HepG2 (cell line): ENCODE measurements at regions not wholly inside any gene's neighbourhood (a gene's known extent, or its start where the extent isn't known, plus 50 kb on each side); places are given as distances from the start of the nearest gene placed in this dataset.

Source experiments
- ATAC-seq: fragments of 200-7000 bp; cut with Tn5 transposase; 3 replicates; pipeline ENCODE4 v1.9.1; 2020; ENCODE audit warnings: mild to moderate bottlenecking, moderate library complexity
- BruUV-seq: library from RNA; stranded (reverse); fragments of 400-500 nt; replicated peaks from 2 replicates; lab custom pipeline; 2021; lab: Mats Ljungman, UMichigan
- CTCF ChIA-PET: fragments of 300-600 bp; formaldehyde crosslinking; extraction: SDS; loops from one replicate; lab custom pipeline; 2021; ENCODE audit warnings: low total read pairs, inconsistent platforms, low intra/inter-chr PET ratio; lab: Yijun Ruan, JAX
- POLR2A ChIA-PET: fragments of 350-600 bp; sonication (Branson Sonifier 250); formaldehyde crosslinking; loops from one replicate; lab custom pipeline; 2020; ENCODE audit warnings: antibody characterized with exemption, inconsistent platforms; lab: Yijun Ruan, JAX
- DNase-seq: peaks from one replicate; pipeline ENCODE4 v3.0.0-alpha.2; 2015; ENCODE audit warnings: low spot score
- FAIRE-seq: peaks from 3 replicates; lab custom pipeline; 2011; peaks lifted over from hg19 to GRCh38; lab: Jason Lieb, UNC
- H2AFZ ChIP-seq: one replicate; pipeline ENCODE4 v1.6.1; 2011; ENCODE audit warnings: low read length, inconsistent platforms
- H3K27ac ChIP-seq: fragments of 300-600 bp; 3 replicates; pipeline ENCODE4 v1.8.0; 2011; ENCODE audit warnings: mixed run types, mild to moderate bottlenecking, mixed read lengths, low read length, inconsistent platforms; ENCODE audit not compliant: insufficient read depth; ENCODE audit errors: extremely low read length
- H3K27me3 ChIP-seq, 2 experiments: fragments of 200-600 bp in 1 of 2; 2 replicates in 1 of 2; 3 replicates in 1 of 2; pipeline versions ENCODE4 v1.6.0 to v1.8.0; 2011; ENCODE audit warnings: low read length in 2 of 2, mild to moderate bottlenecking in 2 of 2, moderate library complexity in 2 of 2, inconsistent platforms in 1 of 2; ENCODE audit not compliant: insufficient read depth in 2 of 2, control insufficient read depth in 1 of 2
- H3K36me3 ChIP-seq, 2 experiments: fragments of 200-600 bp in 1 of 2; replicated peaks in 1 of 2; 2 replicates in 1 of 2; 3 replicates in 1 of 2; pipeline versions ENCODE4 v1.5.1 to v1.8.0; 2011; ENCODE audit warnings: low read length in 2 of 2, inconsistent platforms in 1 of 2; ENCODE audit not compliant: insufficient read depth in 2 of 2, control insufficient read depth in 1 of 2
- H3K4me1 ChIP-seq: 2 replicates; pipeline ENCODE4 v1.5.1; 2012; ENCODE audit warnings: low read length, inconsistent platforms; ENCODE audit not compliant: insufficient read depth
- H3K4me2 ChIP-seq: 2 replicates; pipeline ENCODE4 v1.6.0; 2011; ENCODE audit warnings: low read depth, low read length, inconsistent platforms
- H3K4me3 ChIP-seq, 3 experiments: fragments of 200-600 bp in 1 of 3; sonication (generic), shearing (Covaris generic) in 1 of 3; replicated peaks in 1 of 3; 2 replicates each; pipeline ENCODE4 v1.5.1; 2011 to 2016; ENCODE audit warnings: low read length in 3 of 3, inconsistent platforms in 2 of 3, low read depth in 2 of 3, mild to moderate bottlenecking in 2 of 3, control low read depth in 1 of 3, mixed read lengths in 1 of 3; ENCODE audit not compliant: insufficient read depth in 1 of 3
- H3K79me2 ChIP-seq: one replicate; pipeline ENCODE4 v1.6.1; 2011; ENCODE audit warnings: low read length, inconsistent platforms; ENCODE audit not compliant: insufficient read depth
- H3K9ac ChIP-seq: 2 replicates; pipeline ENCODE4 v1.6.0; 2011; ENCODE audit warnings: mild to moderate bottlenecking, low read depth, low read length, inconsistent platforms; ENCODE audit not compliant: insufficient read depth
- H3K9me3 ChIP-seq: 2 replicates; pipeline ENCODE4 v1.5.1; 2012; ENCODE audit warnings: mild to moderate bottlenecking, low read length
- H4K20me1 ChIP-seq: 2 replicates; pipeline ENCODE4 v1.6.0; 2011; ENCODE audit warnings: inconsistent platforms, mild to moderate bottlenecking, low read length, moderate library complexity; ENCODE audit not compliant: insufficient read depth
- CAMTA2 ChIP-seq: sonication (generic); formaldehyde crosslinking; IDR thresholded peaks from 2 replicates; pipeline ENCODE4 v1.4.0; 2020; ENCODE audit warnings: mild to moderate bottlenecking, missing genetic modification reagents, borderline replicate concordance
- DRAP1 ChIP-seq: IDR thresholded peaks from 2 replicates; pipeline ENCODE4 v1.6.1; 2016; ENCODE audit warnings: missing genetic modification reagents, missing compliant biosample characterization
- GABPA ChIP-seq, 2 experiments: IDR thresholded peaks; 2 replicates each; pipeline ENCODE4 v1.6.1; 2011 to 2016; ENCODE audit warnings: low read depth in 2 of 2, low read length in 1 of 2, missing biosample characterization in 1 of 2, missing genetic modification characterization in 1 of 2
- HIC2 ChIP-seq: sonication (generic); formaldehyde crosslinking; IDR thresholded peaks from 2 replicates; pipeline ENCODE4 v1.9.0; 2022; ENCODE audit warnings: low read depth, missing genetic modification reagents
- MED1 ChIP-seq: sonication (generic); formaldehyde crosslinking; IDR thresholded peaks from 2 replicates; pipeline ENCODE4 v1.4.0; 2020; ENCODE audit warnings: missing genetic modification reagents
- MIER3 ChIP-seq: IDR thresholded peaks from 2 replicates; pipeline ENCODE4 v1.6.1; 2016; ENCODE audit warnings: missing compliant biosample characterization, borderline replicate concordance
- MXD3 ChIP-seq: IDR thresholded peaks from 2 replicates; pipeline ENCODE4 v1.6.1; 2016; ENCODE audit warnings: mild to moderate bottlenecking, missing biosample characterization, missing genetic modification reagents
- RBAK ChIP-seq: sonication (generic); formaldehyde crosslinking; IDR thresholded peaks from 2 replicates; pipeline ENCODE4 v1.5.1; 2020; ENCODE audit warnings: mild to moderate bottlenecking, missing genetic modification reagents
- RXRB ChIP-seq: IDR thresholded peaks from 2 replicates; pipeline ENCODE4 v1.6.1; 2016; ENCODE audit warnings: borderline replicate concordance, missing genetic modification reagents, missing compliant biosample characterization
- SNAI1 ChIP-seq: sonication (generic); formaldehyde crosslinking; IDR thresholded peaks from 2 replicates; pipeline ENCODE4 v1.5.0; 2020; ENCODE audit warnings: mild to moderate bottlenecking, missing genetic modification reagents, borderline replicate concordance
- ZBTB3 ChIP-seq: sonication (generic); formaldehyde crosslinking; IDR thresholded peaks from 2 replicates; pipeline ENCODE4 v1.4.0; 2020; ENCODE audit warnings: low read depth, mild to moderate bottlenecking, moderate library complexity, missing genetic modification reagents, borderline replicate concordance
- ZFX ChIP-seq: sonication (generic); formaldehyde crosslinking; IDR thresholded peaks from 2 replicates; pipeline ENCODE4 v1.4.0; 2020; ENCODE audit warnings: mild to moderate bottlenecking, low read depth, missing genetic modification reagents, moderate library complexity
- ZKSCAN1 ChIP-seq: fragments of 150-350 bp; IDR thresholded peaks from 2 replicates; pipeline ENCODE4 v1.6.1; 2014; ENCODE audit warnings: low read length
- ZNF292 ChIP-seq: sonication (generic); formaldehyde crosslinking; IDR thresholded peaks from 2 replicates; pipeline ENCODE4 v1.8.1; 2022; ENCODE audit warnings: mild to moderate bottlenecking, low read depth, missing genetic modification reagents, borderline replicate concordance
- ZNF441 ChIP-seq: sonication (generic); formaldehyde crosslinking; IDR thresholded peaks from 2 replicates; pipeline ENCODE4 v1.7.0; 2021; ENCODE audit warnings: missing genetic modification reagents, borderline replicate concordance
- ZNF510 ChIP-seq: sonication (generic); formaldehyde crosslinking; IDR thresholded peaks from 2 replicates; pipeline ENCODE4 v1.4.0; 2020; ENCODE audit warnings: low read depth, mild to moderate bottlenecking, missing genetic modification reagents
- ZNF562 ChIP-seq: sonication (generic); formaldehyde crosslinking; IDR thresholded peaks from 2 replicates; pipeline ENCODE4 v1.8.0; 2022; ENCODE audit warnings: missing genetic modification reagents, borderline replicate concordance
- ZNF740 ChIP-seq: sonication (generic); formaldehyde crosslinking; IDR thresholded peaks from 2 replicates; pipeline ENCODE4 v1.4.0; 2020; ENCODE audit warnings: missing genetic modification reagents
- in situ Hi-C: cut with HindIII; loops from 2 replicates; pipeline ENCODE4 v1.10.0; 2017; ENCODE audit warnings: low pct_unique_long_range_greater_than_20kb; ENCODE audit not compliant: extremely low pct_ligation_motif_present
- intact Hi-C: fragments of 100-400 bp; cut with micrococcal nuclease; formaldehyde crosslinking; loops from one replicate; pipeline ENCODE4 v1.10.0; 2022; ENCODE audit not compliant: unreplicated experiment

GRCh38 chr5:87188391-87188790 lies 79.3 kb upstream of the RASA1 start (continued):
- no peak for TF ChIP-seq MIER3
- no peak for TF ChIP-seq SNAI1 (CRISPR knock-in tag)
- no peak for TF ChIP-seq ZNF562 (CRISPR knock-in tag)
- TF ChIP-seq MED1 (CRISPR knock-in tag) = no peak
- TF ChIP-seq GABPA (IDR thresholded peaks at IDR 0.05; ENCODE audit: low read depth, low read length) = no peak
- no peak for TF ChIP-seq GABPA (CRISPR knock-in tag; IDR thresholded peaks at IDR 0.05; ENCODE audit: low read depth)
- no peak for TF ChIP-seq ZNF740
- TF ChIP-seq ZNF441 = no peak
- no peak for TF ChIP-seq HIC2 (CRISPR knock-in tag)
- TF ChIP-seq RXRB (CRISPR knock-in tag) = no peak

- ChIA-PET CTCF (no interaction called here), POLR2A (no interaction called here)
- Histone ChIP-seq H3K4me2 (no peak overlapping the region), H3K27me3 (no peaks in the 10 kb centered on the region; a peak in 1 of 5 replicates), H3K36me3 (no peaks in the 10 kb centered on the region), H3K27ac (no peak overlapping the region), H2AFZ (no peak overlapping the region), H3K4me1 (peaks cover 25% of the 10 kb centered on the region), H4K20me1 (no peaks in the 10 kb centered on the region), H3K9ac (no peak overlapping the region), H3K79me2 (no peaks in the 10 kb centered on the region), H3K4me3 (no peak overlapping the region), H3K9me3 (no peaks in the 10 kb centered on the region)
- FAIRE-seq (no peak), ATAC-seq (no peak), DNase-seq (no peak)
- intact Hi-C loops (no loop called here), in situ Hi-C loops (no loop called here)
- no TSS peak for BruUV-seq
- TF ChIP-seq ZBTB3 (CRISPR knock-in tag) (no peak), ZNF292 (CRISPR knock-in tag) (no peak), DRAP1 (CRISPR knock-in tag) (no peak), ZFX (CRISPR knock-in tag) (no peak), CAMTA2 (CRISPR knock-in tag) (no peak), ZNF510 (CRISPR knock-in tag) (no peak), ZKSCAN1 (no peak), RBAK (CRISPR knock-in tag) (no peak), MXD3 (no peak)
Measured at GRCh38 chr5:87190041-87190440, 77.6 kb upstream of the RASA1 start.
